HL-60 (cell line): ENCODE measurements at regions not wholly inside any gene's neighbourhood (a gene's known extent, or its start where the extent isn't known, plus 50 kb on each side); places are given as distances from the start of the nearest gene placed in this dataset.

Experiments used
- GABPA ChIP-seq: IDR thresholded peaks from 2 replicates; pipeline ENCODE4 v1.6.1; 2012; ENCODE audit warnings: low read depth
- POLR2AphosphoS5 ChIP-seq: IDR thresholded peaks from 2 replicates; pipeline ENCODE4 v1.6.1; 2012; ENCODE audit warnings: low read depth
- TF ChIP-seq, protein P1 (sequence below): IDR thresholded peaks from one replicate; pipeline ENCODE4 v1.5.1; 2011; ENCODE audit warnings: low read length, control low read depth, inconsistent platforms; ENCODE audit not compliant: insufficient read depth

DNA sequence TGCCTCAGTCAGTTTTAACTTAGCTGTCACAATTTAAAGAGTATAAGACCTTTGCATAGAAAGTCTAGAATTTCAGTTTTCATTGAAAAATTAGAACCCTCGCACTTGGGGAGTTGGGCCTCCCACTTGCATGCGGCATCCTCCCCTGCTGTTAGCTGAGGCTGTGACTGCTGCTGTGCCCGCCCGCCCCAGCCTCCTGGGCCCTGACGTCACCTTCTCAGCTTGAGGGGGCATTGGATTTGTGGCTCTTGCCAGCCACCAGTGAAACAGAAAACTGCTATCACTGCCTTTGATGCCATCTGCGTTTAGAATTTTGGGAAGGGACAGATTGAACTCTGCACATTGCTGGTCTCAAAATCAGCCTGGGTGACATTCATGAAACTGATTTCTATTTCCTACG, 108.7 kb downstream of the CTTN start:
- TF ChIP-seq POLR2AphosphoS5 (no peak), GABPA (no peak)
- TF ChIP-seq, protein P1, sequence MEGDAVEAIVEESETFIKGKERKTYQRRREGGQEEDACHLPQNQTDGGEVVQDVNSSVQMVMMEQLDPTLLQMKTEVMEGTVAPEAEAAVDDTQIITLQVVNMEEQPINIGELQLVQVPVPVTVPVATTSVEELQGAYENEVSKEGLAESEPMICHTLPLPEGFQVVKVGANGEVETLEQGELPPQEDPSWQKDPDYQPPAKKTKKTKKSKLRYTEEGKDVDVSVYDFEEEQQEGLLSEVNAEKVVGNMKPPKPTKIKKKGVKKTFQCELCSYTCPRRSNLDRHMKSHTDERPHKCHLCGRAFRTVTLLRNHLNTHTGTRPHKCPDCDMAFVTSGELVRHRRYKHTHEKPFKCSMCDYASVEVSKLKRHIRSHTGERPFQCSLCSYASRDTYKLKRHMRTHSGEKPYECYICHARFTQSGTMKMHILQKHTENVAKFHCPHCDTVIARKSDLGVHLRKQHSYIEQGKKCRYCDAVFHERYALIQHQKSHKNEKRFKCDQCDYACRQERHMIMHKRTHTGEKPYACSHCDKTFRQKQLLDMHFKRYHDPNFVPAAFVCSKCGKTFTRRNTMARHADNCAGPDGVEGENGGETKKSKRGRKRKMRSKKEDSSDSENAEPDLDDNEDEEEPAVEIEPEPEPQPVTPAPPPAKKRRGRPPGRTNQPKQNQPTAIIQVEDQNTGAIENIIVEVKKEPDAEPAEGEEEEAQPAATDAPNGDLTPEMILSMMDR: no peak
